Liver (tissue), 8 donors: ENCODE measurements at regions not wholly inside any gene's neighbourhood (a gene's known extent, or its start where the extent isn't known, plus 50 kb on each side); places are given as distances from the start of the nearest gene placed in this dataset.

Experiments
- DNase-seq: peaks from one replicate; pipeline ENCODE4 v3.0.0-alpha.2; 2017; ENCODE audit warnings: low spot score
- H3K27ac ChIP-seq, 2 donors: one replicate each; pipeline ENCODE4 v1.7.0; 2013; ENCODE audit warnings: inconsistent platforms in 2 of 2, low read length in 2 of 2, control low read depth in 1 of 2, low read depth in 1 of 2, mild to moderate bottlenecking in 1 of 2
- H3K27me3 ChIP-seq, 4 donors: one replicate each; pipeline versions ENCODE4 v1.6.1 to v1.7.0; 2013; ENCODE audit warnings: low read length in 3 of 4, inconsistent platforms in 1 of 4, mild to moderate bottlenecking in 1 of 4, moderate library complexity in 1 of 4; ENCODE audit not compliant: control insufficient read depth in 4 of 4, insufficient read depth in 4 of 4
- H3K36me3 ChIP-seq, 4 donors: one replicate each; pipeline versions ENCODE4 v1.6.1 to v1.7.0; 2013; ENCODE audit warnings: low read length in 3 of 4, mild to moderate bottlenecking in 3 of 4, low read depth in 1 of 4, moderate library complexity in 1 of 4; ENCODE audit not compliant: control insufficient read depth in 4 of 4, insufficient read depth in 3 of 4
- H3K4me1 ChIP-seq, 4 donors: one replicate each; pipeline versions ENCODE4 v1.6.1 to v1.7.0; 2013; ENCODE audit warnings: low read length in 3 of 4, mild to moderate bottlenecking in 3 of 4, moderate library complexity in 1 of 4; ENCODE audit not compliant: control insufficient read depth in 4 of 4, insufficient read depth in 4 of 4
- H3K4me3 ChIP-seq, 3 donors: one replicate each; pipeline versions ENCODE4 v1.6.1 to v1.7.0; 2013; ENCODE audit warnings: low read length in 3 of 3, control low read depth in 1 of 3, low read depth in 1 of 3, mild to moderate bottlenecking in 1 of 3
- H3K9ac ChIP-seq, 2 donors: one replicate each; pipeline ENCODE4 v1.7.0; 2013; ENCODE audit warnings: low read length in 2 of 2, mild to moderate bottlenecking in 2 of 2, moderate library complexity in 2 of 2, control low read depth in 1 of 2, low read depth in 1 of 2
- H3K9me3 ChIP-seq, 4 donors: one replicate each; pipeline versions ENCODE4 v1.6.1 to v1.7.0; 2013; ENCODE audit warnings: low read length in 3 of 4; ENCODE audit not compliant: control insufficient read depth in 4 of 4
- ATF3 ChIP-seq: IDR thresholded peaks from 2 replicates; pipeline ENCODE4 v1.6.1; 2016; ENCODE audit warnings: antibody characterized with exemption
- EGR1 ChIP-seq, 2 donors: IDR thresholded peaks; 2 replicates each; pipeline ENCODE4 v1.6.1; 2016 to 2018; ENCODE audit warnings: antibody characterized with exemption in 2 of 2, low read depth in 2 of 2
- FOXA2 ChIP-seq: IDR thresholded peaks from 2 replicates; pipeline ENCODE4 v1.6.1; 2016; ENCODE audit warnings: antibody characterized with exemption
- GABPA ChIP-seq, 2 donors: IDR thresholded peaks in 1 of 2; conservative IDR thresholded peaks in 1 of 2; 2 replicates each; pipeline ENCODE4 v1.6.1; 2016; ENCODE audit warnings: antibody characterized with exemption in 2 of 2, mild to moderate bottlenecking in 1 of 2, moderate library complexity in 1 of 2
- HNF4A ChIP-seq, 2 donors: conservative IDR thresholded peaks; 2 replicates each; pipeline ENCODE4 v1.6.1; 2016; ENCODE audit warnings: antibody characterized with exemption in 2 of 2, mild to moderate bottlenecking in 2 of 2
- HNF4G ChIP-seq: IDR thresholded peaks from 2 replicates; pipeline ENCODE4 v1.6.1; 2016; ENCODE audit warnings: antibody characterized with exemption
- JUND ChIP-seq, 2 donors: IDR thresholded peaks; 2 replicates each; pipeline ENCODE4 v1.6.1; 2016; ENCODE audit warnings: antibody characterized with exemption in 2 of 2
- MAX ChIP-seq: IDR thresholded peaks from 2 replicates; pipeline ENCODE4 v1.6.1; 2016; ENCODE audit warnings: antibody characterized with exemption
- NR2F2 ChIP-seq: IDR thresholded peaks from 2 replicates; pipeline ENCODE4 v1.6.1; 2016; ENCODE audit warnings: antibody characterized with exemption
- RXRA ChIP-seq, 2 donors: IDR thresholded peaks; 2 replicates each; pipeline ENCODE4 v1.6.1; 2017 to 2018; ENCODE audit warnings: antibody characterized with exemption in 2 of 2, mild to moderate bottlenecking in 1 of 2
- SP1 ChIP-seq: IDR thresholded peaks from 2 replicates; pipeline ENCODE4 v1.6.1; 2018; ENCODE audit warnings: antibody characterized with exemption, mild to moderate bottlenecking
- TAF1 ChIP-seq: conservative IDR thresholded peaks from 2 replicates; pipeline ENCODE4 v1.6.1; 2016; ENCODE audit warnings: antibody characterized with exemption, mild to moderate bottlenecking
- YY1 ChIP-seq: IDR thresholded peaks from 2 replicates; pipeline ENCODE4 v1.6.1; 2016; ENCODE audit warnings: antibody characterized with exemption, mild to moderate bottlenecking
- ZBTB33 ChIP-seq: IDR thresholded peaks from 2 replicates; pipeline ENCODE4 v1.6.1; 2016; ENCODE audit warnings: antibody characterized with exemption
- WGBS: extraction: QIAGEN DNeasy Blood & Tissue Kit; methylation state at CpG from one replicate; pipeline ENCODE4 v1.1.7; 2013; 5-methylcytosine and 5-hydroxymethylcytosine counted together
- TF ChIP-seq, protein P1 (sequence below): fragments of 150-350 bp; IDR thresholded peaks from 2 replicates; pipeline ENCODE4 v1.5.1; 2017; ENCODE audit warnings: improper control_type of control experiment, low read depth, low read length; ENCODE audit not compliant: missing input control
- TF ChIP-seq, protein P2 (sequence below): IDR thresholded peaks from 2 replicates; pipeline ENCODE4 v1.6.1; 2016; ENCODE audit warnings: antibody characterized with exemption, mild to moderate bottlenecking
- donor health status: healthy.
- donor health status: healthy.
- donor health status: healthy.
- donor health status: healthy.
- donor health status: healthy.

DNA sequence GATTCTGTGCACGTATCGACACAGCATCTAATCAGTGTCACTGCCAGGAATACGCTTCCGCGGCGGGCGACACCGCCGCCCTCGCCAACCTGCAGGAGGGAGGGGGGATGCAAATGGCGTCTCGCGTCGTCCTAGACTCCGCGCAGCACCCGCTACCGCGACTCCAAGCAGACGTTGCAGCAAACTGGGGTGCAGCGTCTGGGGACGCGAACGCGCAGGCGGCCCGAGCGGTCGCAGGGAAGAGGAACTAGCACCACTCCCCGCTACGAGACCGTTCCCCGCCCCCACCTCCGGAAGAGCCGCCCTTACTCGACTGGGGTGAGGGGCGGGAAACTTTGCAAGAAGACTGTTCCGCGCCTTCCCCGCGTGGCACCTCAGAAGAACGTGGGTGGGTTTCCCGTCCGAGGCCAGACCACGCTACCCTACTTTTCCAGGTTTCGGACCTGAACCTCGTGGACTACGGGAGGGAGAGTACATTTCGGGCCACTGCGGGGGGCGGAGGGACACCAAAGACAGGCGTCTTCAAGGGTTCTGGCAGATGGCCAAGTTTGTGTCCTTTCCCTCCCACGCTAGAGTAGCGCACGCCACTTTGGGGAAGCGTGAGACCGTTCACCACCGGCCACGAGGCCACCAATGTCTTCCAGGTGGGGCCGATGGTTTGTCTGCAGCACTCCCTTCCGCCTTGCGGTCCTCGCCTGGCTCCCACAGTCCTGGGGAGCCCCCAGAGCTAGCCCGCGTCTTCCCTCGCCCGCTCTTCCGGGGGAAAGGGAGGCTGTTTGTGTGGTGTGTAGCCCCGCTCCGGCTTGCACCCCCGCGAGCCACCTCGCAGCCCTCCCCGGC lies 78.0 kb upstream of the BCOR start (continued):
- TF ChIP-seq, protein P1, sequence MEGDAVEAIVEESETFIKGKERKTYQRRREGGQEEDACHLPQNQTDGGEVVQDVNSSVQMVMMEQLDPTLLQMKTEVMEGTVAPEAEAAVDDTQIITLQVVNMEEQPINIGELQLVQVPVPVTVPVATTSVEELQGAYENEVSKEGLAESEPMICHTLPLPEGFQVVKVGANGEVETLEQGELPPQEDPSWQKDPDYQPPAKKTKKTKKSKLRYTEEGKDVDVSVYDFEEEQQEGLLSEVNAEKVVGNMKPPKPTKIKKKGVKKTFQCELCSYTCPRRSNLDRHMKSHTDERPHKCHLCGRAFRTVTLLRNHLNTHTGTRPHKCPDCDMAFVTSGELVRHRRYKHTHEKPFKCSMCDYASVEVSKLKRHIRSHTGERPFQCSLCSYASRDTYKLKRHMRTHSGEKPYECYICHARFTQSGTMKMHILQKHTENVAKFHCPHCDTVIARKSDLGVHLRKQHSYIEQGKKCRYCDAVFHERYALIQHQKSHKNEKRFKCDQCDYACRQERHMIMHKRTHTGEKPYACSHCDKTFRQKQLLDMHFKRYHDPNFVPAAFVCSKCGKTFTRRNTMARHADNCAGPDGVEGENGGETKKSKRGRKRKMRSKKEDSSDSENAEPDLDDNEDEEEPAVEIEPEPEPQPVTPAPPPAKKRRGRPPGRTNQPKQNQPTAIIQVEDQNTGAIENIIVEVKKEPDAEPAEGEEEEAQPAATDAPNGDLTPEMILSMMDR = no peak
- TF ChIP-seq MAX (peak; percentile 51), SP1 (peak; percentile 31), YY1 (peak; percentile 63), GABPA (IDR thresholded peaks at IDR 0.05 in 1 of 2, conservative IDR thresholded peaks at IDR 0.05 in 1 of 2) (no peak), NR2F2 (no peak), EGR1 (IDR thresholded peaks at IDR 0.05; ENCODE audit: low read depth in 2 of 2) (peak; percentile 15 to 32)

DNA sequence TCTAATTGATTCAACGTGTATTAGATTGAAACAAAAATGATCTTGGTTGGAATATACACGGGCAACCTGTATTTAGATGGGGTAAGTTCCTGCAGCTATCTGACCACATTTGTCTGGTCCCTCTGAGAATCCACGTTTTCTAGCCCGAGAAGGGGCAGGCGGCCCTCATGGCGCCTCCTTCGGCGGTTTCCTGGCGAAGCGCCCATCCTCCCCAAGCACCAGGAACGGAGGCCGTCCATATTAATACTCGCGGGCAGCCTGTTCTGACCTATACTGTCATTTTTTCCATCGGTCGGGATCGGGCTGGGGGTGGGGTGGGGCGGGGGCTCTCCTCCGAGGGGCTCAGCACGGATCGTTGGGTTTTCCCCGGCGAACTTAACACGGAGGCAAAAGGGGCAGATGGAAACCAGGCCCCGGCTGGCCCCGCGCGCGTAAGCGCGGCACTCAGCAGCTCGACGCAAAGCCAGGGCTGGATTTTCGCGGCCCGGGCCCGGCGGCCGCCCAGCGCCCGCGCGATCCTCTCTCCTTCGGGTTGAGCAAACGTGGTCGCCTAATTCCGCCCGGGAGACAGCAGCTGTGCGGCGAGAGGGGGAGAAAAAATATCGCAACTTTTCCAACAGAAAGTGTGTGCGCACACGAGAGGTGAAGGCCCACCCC lies 77.2 kb upstream of the BCOR start:
- Histone ChIP-seq H3K9ac (peak overlapping the region in 1 of 2 donors; percentile 80), H3K27me3 (no peaks in the 10 kb centered on the region), H3K9me3 (no peaks in the 10 kb centered on the region), H3K4me3 (peak overlapping the region; percentile 59 to 74 (median 66)), H3K36me3 (no peaks in the 10 kb centered on the region), H3K27ac (peak overlapping the region; percentile 94 to 97), H3K4me1 (peaks cover 14 to 43% (median 23%) of the 10 kb centered on the region in 4 donors)
- TF ChIP-seq EGR1 (IDR thresholded peaks at IDR 0.05; ENCODE audit: low read depth in 2 of 2) (no peak), HNF4A (conservative IDR thresholded peaks at IDR 0.05) (no peak), JUND (IDR thresholded peaks at IDR 0.05) (no peak), FOXA2 (no peak), RXRA (IDR thresholded peaks at IDR 0.05) (no peak), ZBTB33 (no peak), GABPA (IDR thresholded peaks at IDR 0.05 in 1 of 2, conservative IDR thresholded peaks at IDR 0.05 in 1 of 2) (no peak), MAX (no peak), SP1 (no peak), ATF3 (no peak), TAF1 (no peak), HNF4G (no peak)
- TF ChIP-seq, protein P2, sequence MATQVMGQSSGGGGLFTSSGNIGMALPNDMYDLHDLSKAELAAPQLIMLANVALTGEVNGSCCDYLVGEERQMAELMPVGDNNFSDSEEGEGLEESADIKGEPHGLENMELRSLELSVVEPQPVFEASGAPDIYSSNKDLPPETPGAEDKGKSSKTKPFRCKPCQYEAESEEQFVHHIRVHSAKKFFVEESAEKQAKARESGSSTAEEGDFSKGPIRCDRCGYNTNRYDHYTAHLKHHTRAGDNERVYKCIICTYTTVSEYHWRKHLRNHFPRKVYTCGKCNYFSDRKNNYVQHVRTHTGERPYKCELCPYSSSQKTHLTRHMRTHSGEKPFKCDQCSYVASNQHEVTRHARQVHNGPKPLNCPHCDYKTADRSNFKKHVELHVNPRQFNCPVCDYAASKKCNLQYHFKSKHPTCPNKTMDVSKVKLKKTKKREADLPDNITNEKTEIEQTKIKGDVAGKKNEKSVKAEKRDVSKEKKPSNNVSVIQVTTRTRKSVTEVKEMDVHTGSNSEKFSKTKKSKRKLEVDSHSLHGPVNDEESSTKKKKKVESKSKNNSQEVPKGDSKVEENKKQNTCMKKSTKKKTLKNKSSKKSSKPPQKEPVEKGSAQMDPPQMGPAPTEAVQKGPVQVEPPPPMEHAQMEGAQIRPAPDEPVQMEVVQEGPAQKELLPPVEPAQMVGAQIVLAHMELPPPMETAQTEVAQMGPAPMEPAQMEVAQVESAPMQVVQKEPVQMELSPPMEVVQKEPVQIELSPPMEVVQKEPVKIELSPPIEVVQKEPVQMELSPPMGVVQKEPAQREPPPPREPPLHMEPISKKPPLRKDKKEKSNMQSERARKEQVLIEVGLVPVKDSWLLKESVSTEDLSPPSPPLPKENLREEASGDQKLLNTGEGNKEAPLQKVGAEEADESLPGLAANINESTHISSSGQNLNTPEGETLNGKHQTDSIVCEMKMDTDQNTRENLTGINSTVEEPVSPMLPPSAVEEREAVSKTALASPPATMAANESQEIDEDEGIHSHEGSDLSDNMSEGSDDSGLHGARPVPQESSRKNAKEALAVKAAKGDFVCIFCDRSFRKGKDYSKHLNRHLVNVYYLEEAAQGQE = no peak
- WGBS = 2% methylated on average over 53 of the region's 53 CpGs
- DNase-seq = peak; percentile 41
